HG03159 (cell line): ENCODE measurements at regions not wholly inside any gene's neighbourhood (a gene's known extent, or its start where the extent isn't known, plus 50 kb on each side); places are given as distances from the start of the nearest gene placed in this dataset.
"Not testable (repeated sequence)": the region's sequence is repeated elsewhere in the genome, so short reads cannot be mapped to it uniquely, and the experiment has no call there.

ENCODE experiments used
- ATAC-seq: cut with Tn5 transposase; IDR thresholded peaks from one replicate; pipeline ENCODE4 v1.9.1; 2021; ENCODE audit warnings: mild to moderate bottlenecking, moderate library complexity; ENCODE audit not compliant: unreplicated experiment

DNA sequence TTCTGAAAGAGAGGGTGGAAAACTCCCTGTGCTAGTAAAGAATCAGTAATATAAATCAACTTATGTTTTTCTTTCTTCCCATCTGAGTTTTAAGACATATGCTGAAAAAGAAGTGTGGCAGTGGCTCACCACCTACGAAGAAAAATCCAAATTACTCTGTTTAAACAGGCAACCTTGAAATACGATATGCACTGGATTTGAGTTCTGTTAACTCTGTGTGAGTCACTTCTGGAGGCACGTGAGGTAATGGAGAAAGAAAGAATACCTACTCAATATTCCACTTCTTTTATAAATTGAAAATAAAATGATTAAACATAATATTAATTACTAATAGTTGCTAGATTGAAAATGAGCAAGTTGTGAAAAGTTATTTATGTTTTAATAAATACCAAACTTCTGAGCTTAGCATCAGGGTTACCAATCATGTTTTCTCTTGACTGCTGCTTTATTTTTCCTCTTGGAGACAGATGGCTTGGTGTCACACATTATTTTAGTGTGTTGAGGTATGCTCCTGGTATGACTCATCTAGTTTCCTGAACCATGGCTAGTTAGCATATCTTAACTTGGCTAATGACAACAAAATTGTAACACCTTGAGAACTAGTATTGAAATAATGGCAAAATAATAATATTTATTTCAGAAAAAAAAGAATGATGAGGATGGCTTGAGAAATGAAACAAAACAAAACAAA lies 1705.5 kb upstream of the PIK3C3 start:
- no peak for ATAC-seq

GRCh38 chr18:40245612-40246011 lies 1709.4 kb upstream of the PIK3C3 start:
- ATAC-seq = not testable (repeated sequence)

DNA sequence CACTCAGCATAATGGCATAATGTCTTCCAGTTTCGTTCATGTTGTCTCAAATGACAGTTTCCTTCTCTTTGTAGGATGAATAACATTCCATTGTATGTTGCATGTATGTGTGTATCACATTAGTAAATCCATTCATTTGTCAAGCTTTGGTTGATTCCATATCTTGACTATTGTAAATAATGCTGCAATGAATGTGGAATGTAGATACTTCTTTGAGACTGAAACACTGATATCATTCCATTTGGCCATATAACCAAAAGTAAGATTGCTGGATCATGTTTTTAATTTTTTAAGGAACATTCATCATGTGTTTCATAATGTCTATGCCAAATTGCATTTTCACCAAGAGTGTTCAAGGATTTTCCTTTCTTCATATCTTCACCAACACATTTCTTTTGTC lies 1711.4 kb upstream of the PIK3C3 start:
- no peak for ATAC-seq

- ATAC-seq = no peak
Measured at GRCh38 chr18:40235836-40236235, 1719.2 kb upstream of the PIK3C3 start.

GRCh38 chr18:40235323-40235722 lies 1719.7 kb upstream of the PIK3C3 start:
- no peak for ATAC-seq

GRCh38 chr18:40233931-40234616 lies 1721.0 kb upstream of the PIK3C3 start:
- no peak for ATAC-seq

GRCh38 chr18:40222776-40223175 lies 1732.3 kb upstream of the PIK3C3 start:
- ATAC-seq = no peak

GRCh38 chr18:40216856-40217255 lies 1738.2 kb upstream of the PIK3C3 start:
- ATAC-seq = no peak

DNA sequence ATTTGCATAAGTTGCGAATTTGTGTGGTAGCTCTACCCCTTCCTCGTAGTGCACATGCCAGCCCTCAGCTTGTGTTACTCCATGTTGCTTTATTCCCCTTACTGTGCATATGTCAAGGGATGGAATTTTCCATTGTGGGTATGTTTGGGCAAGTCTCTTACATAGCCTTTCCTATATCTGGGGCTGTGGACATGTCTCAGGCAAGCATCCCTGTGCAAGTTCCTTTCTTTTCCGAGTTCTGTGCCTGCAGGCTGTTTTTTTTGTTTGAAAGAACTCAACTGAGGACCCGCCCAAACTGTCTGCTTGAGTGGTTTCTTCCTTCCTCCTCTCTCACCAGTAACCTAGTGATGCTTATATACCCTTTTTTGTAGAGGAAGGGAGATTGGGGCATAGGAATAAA lies 1739.1 kb upstream of the PIK3C3 start:
- ATAC-seq = no peak

DNA sequence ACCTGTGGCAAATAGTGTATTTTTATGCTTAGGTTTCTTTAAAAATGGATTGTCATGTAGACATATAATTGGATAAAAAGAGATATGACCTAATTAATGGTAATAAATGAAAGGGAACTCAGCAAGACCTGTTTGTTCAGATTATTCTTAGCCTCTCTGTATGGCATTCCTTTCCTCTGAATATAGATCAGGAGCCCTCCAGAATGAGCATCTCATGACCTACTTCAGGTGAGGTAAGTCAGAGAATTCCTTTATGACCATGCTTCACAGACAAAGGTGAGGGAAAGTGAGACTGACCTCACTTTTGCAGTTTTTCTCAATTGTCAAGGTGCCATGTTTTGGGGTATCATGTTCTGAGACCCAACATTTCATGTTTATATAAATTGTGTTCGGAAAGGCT lies 1744.3 kb upstream of the PIK3C3 start:
- ATAC-seq = no peak

- ATAC-seq = no peak
Measured at GRCh38 chr18:40208958-40209357, 1746.1 kb upstream of the PIK3C3 start.

GRCh38 chr18:40197711-40198110 lies 1757.3 kb upstream of the PIK3C3 start:
- ATAC-seq = no peak

DNA sequence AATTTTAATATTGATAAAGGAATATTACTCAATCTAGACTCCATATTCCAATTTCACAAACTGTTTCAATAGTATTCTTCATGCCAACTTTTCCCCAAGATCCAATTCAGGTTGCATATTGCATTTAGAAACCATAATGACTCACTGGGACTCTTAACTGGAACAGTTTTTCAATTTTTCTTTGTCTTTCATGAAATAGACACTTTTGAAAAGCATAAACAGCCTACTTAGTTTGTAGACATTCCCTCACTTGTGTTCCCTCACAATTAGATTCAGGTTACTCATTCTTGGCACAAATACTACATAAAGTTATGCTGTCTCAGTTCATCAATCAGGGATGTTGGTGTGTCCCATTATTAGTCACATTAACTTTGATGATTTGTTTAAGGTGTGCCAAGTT lies 1768.4 kb upstream of the PIK3C3 start:
- ATAC-seq = no peak

GRCh38 chr18:40179729-40180461 lies 1775.1 kb upstream of the PIK3C3 start:
- ATAC-seq = no peak

DNA sequence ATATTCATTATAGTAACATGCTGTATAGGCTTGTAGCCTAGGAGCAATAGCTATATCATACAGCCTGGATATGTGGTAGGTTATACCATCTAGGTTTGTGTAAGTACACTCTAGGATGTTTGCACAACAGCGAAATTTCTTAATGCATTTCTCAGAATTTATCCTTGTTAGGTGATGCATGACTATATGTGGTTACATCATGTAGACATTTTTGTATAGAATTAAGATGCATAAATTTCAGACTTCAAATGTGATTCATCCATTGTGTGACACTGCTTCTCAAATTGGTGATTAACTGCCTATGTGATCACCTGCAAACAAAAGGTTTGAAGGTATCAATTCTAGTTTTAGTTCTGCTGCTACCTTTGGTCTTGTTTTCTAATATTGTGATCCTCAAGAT lies 1787.0 kb upstream of the PIK3C3 start:
- ATAC-seq = no peak

DNA sequence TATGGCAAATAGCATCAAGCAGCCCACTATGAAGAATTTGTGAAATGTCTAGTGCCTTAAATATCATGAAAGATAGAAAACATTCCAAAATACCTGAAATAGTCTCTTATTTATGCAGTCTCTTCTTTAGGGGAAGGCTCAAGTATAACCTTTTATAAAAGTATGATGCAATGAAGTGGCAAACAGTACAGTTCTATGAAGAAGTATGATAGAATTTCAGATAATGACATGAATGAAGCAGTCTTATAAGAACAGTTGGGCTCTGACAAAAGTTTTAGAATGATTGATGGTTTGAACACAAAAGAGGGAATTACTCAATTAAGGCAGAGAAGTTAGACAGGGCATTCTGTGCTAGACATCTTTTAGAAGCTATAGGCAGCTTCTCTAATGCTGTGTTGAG lies 1791.8 kb upstream of the PIK3C3 start:
- no peak for ATAC-seq

DNA sequence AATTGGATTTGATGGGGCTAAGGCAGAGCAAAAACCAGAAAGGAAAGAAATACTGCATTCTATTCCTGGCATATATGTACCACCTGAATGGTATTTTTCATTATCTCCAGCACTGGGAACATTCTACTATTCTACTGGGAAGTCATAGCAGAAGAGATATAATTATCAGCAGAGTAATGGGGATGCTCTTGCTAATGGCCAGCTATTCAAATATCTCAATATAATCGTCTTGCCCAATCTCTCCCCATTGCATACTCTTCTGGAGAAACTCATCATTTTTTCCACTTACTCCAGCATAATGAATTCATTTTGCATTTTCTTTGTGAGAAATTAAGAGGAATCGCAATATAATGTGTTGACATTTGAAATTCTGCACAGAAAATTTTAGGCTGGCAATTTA lies 1794.7 kb upstream of the PIK3C3 start:
- no peak for ATAC-seq

- ATAC-seq = no peak
Measured at GRCh38 chr18:40159141-40160017, 1795.7 kb upstream of the PIK3C3 start.

DNA sequence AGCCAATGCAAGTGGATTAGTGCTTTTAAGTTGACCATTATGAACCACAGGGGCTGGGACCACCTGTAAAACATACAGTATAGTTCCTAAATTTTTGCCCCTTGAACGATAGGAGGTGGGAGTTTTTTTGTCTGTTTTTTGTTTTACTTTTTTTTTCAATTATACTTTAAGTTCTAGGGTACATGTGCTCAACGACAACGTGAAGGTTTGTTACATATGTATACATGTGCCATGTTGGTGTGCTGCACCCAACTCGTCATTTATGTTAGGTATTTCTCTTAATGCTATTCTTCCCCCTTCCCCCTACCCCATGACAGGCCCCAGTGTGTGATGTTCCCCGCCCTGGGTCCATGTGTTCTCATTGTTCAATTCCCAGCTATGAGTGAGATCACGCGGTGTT lies 1797.9 kb upstream of the PIK3C3 start:
- ATAC-seq = no peak

DNA sequence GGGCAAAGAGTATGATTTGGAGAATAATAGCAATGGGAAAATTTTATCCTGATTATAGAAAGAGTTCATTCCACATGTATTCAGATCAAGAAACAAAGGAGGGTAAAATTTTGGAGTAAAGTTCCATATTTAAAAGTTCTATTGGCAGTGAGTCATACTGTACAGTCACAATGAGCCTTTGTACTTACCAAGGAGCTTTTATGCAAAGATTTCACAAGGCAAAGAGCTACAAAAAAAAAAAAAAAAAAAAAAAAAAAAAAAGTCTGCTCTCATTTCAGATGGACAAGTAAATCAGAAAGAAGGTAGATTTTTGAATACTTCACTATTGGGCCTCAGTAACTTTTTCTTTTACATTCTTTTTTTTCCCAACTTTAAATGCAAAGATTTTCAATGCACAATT lies 1802.2 kb upstream of the PIK3C3 start:
- ATAC-seq = no peak

DNA sequence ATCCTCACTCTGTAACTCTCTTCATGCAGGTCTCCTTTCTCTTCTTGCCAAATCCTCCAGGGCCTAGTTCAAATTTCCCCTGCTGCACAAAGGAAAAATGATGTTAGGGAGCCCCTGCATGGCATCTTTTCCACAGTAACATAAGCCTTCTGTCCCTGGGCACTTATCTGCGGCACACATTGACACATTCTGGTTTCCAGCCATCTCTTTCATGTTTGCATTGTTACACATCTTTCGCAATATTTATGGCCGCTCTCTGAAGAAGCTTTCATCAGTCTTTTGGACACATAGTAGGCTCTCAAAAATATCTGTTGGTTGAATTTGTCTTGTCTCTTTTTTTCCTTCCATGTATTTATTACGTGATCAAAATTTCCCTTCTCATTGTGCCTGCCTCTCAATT lies 1806.1 kb upstream of the PIK3C3 start:
- no peak for ATAC-seq
